ENCODE measurements at regions not wholly inside any gene's neighbourhood (a gene's known extent, or its start where the extent isn't known, plus 50 kb on each side); places are given as distances from the start of the nearest gene placed in this dataset.
"Not testable (repeated sequence)": the region's sequence is repeated elsewhere in the genome, so short reads cannot be mapped to it uniquely, and the experiment has no call there.

DNA sequence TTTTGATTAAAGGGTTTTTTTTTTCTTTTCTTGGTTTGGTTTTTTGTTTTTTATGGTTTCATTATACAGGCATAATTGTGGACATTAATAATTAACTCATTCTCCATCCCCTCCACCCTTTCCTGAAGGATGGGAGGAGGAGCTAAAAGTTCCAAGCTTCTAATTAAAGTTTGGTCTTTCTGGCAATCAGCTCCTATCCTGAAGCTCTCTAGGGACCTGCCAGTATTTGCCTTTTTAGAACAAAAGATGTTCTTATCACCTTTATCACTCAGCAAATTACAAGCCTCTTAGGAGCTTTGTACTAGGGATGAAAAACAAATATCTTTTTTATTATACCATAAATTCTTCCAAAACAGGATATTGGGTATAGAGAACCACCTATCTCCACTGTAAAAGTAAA is 589.8 kb downstream of the PDHA2 start:
- no peak overlapping the region for H3K4me3 ChIP-seq
- no peaks in the 10 kb centered on the region for H3K9me3 ChIP-seq
- H3K36me3 ChIP-seq (replicated peaks) = no peaks in the 10 kb centered on the region
- DNase-seq (ENCODE audit: low spot score in 2 of 2) = no peak
- no peaks in the 10 kb centered on the region for H3K27me3 ChIP-seq (ENCODE audit: low read depth)
- no peaks in the 10 kb centered on the region for H3K4me1 ChIP-seq
- in situ Hi-C loops (cut with MboI; ENCODE audit: low sequenced_read_pairs) = no loop called here

- DNase-seq (ENCODE audit: low spot score in 2 of 2) = no peak
- Histone ChIP-seq H3K4me3 (no peak overlapping the region), H3K36me3 (replicated peaks) (no peaks in the 10 kb centered on the region), H3K9me3 (no peaks in the 10 kb centered on the region), H3K4me1 (no peaks in the 10 kb centered on the region), H3K27me3 (ENCODE audit: low read depth) (no peaks in the 10 kb centered on the region)
- in situ Hi-C loops (cut with MboI; ENCODE audit: low sequenced_read_pairs) = no loop called here
Measured at GRCh38 chr4:96431094-96431493, 591.2 kb downstream of the PDHA2 start.

DNA sequence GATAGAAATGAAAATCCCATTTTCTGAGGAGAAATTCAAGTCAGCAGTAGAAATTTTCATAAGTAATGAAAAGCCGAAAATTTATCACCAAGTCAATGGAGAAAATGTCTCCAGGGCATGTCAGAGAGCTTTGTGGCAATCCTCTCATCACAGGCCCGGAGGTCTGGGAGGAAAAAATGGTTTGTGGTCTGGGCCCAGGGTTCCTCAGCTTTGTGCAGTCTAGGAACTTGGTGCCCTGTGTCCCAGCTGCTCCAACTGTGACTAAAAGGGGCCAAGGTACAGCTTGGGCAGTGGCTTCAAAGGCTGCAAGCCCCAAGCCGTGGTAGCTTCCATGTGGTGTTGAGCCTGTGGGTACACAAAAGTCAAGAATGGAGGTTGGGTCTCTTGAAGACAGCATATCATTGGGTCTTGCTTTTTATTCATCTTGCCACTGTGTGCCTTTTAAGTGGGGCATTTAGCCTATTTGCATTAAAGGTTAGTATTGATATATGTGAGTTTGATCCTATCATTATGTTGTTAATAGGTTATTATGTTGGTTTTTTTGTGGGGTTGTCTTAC is 608.5 kb downstream of the PDHA2 start:
- DNase-seq (ENCODE audit: low spot score in 2 of 2) = no peak
- Histone ChIP-seq H3K36me3 (replicated peaks) (no peaks in the 10 kb centered on the region), H3K9me3 (peaks cover 17% of the 10 kb centered on the region), H3K4me1 (no peaks in the 10 kb centered on the region), H3K27me3 (ENCODE audit: low read depth) (no peaks in the 10 kb centered on the region), H3K4me3 (no peak overlapping the region)
- in situ Hi-C loops (cut with MboI; ENCODE audit: low sequenced_read_pairs) = no loop called here

DNA sequence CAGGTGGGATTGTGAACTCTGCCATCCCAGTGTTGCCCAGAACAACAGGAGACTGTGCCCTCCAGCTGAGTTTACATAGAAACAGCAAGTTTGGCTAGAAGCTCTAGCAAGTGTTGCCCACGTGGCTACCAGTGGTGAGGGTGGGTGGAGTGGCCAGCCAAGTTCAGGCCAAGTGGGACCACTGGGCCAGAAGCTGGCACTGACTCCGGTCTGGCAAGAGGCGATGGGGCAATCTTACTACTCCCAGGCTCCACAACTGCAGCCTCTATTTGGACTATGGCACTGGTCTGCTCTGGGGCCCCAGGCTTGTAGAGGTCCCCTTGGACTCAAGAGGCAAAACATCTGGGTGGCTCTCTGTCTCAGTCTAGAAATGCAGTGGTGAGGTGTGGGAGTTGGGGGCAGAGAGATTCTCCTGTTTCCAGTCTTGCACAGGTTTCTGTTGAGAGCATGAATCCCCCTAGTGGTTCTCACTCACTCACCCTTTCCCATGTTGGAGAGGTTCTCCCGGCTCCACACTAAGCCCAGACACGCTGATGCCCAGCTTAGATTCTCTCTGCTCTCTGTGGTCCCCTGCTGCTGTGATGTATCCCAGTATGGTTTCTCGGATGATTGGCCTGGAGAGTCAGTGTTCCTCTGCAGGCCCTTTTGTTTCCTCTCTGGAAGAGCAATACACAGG is 615.3 kb downstream of the PDHA2 start:
- Histone ChIP-seq H3K36me3 (replicated peaks) (no peaks in the 10 kb centered on the region), H3K9me3 (no peaks in the 10 kb centered on the region; the same call in 1 of the 2 replicates), H3K4me3 (no peak overlapping the region), H3K27me3 (ENCODE audit: low read depth) (no peaks in the 10 kb centered on the region), H3K4me1 (no peaks in the 10 kb centered on the region)
- in situ Hi-C loops (cut with MboI; ENCODE audit: low sequenced_read_pairs) = no loop called here
- no peak for DNase-seq (ENCODE audit: low spot score in 2 of 2)

DNA sequence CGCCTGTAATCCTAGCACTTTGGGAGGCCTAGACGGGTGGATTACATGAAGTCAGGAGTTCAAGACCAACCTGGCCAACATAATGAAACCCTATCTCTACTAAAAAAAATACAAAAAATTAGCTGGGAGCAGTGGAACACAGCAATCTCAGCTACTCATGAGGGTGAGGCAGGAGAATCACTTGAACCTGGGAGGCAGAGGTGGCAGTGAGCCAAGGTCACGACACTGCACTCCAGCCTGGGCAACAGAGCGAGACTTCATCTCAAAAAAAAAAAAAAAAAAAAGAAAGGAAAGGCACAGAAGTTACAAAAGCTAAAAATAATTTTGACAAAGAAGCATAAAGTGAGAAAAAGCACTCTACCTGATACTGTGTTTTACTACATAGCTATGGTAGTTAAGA is 618.1 kb downstream of the PDHA2 start:
- H3K4me1 ChIP-seq; H3K4me3 ChIP-seq; H3K9me3 ChIP-seq; H3K27me3 ChIP-seq (ENCODE audit: low read depth); DNase-seq (ENCODE audit: low spot score in 2 of 2); in situ Hi-C loops (cut with MboI; ENCODE audit: low sequenced_read_pairs); H3K36me3 ChIP-seq (replicated peaks): not testable (repeated sequence)

DNA sequence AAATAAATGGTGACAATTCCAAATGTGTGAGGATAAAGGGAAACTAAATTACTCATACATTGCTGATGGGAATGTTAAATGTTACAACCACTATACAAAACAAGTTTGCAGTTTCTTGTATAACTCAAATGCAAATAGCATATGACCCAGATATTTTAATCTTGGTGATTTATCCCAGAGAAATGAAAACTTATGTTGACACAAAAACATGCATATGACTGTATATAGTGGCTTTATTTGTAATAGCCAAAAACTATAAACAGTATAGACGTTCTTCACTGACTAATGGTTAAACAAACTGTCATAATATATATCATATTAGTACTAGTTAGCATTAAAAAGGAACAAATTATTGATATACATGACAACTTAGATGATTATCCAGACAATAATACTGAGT is 619.2 kb downstream of the PDHA2 start:
- no peak for DNase-seq (ENCODE audit: low spot score in 2 of 2)
- H3K4me3 ChIP-seq = no peak overlapping the region
- in situ Hi-C loops (cut with MboI; ENCODE audit: low sequenced_read_pairs) = no loop called here
- H3K4me1 ChIP-seq = no peaks in the 10 kb centered on the region
- H3K27me3 ChIP-seq (ENCODE audit: low read depth) = no peaks in the 10 kb centered on the region
- no peaks in the 10 kb centered on the region for H3K36me3 ChIP-seq (replicated peaks)
- H3K9me3 ChIP-seq = no peaks in the 10 kb centered on the region

DNA sequence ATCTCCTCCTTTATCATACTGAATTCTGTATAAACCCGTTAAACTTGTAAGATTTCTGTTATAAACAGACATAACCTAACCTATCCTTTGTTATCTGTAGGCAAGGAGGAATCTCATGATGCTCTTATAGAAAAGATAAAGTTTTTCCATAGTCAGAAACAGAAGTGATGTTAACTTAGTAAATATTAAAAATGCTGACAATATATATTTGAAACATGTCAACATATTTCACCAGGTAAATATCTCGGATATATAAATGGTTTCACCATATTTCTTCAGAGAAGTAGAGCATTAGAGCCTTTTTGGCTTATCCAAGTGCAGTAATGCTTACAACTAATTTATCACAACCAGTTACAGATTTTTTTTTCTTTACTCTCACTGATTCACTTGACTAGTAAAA is 625.9 kb downstream of the PDHA2 start:
- H3K4me1 ChIP-seq = no peaks in the 10 kb centered on the region
- H3K4me3 ChIP-seq = no peak overlapping the region
- H3K36me3 ChIP-seq (replicated peaks) = no peaks in the 10 kb centered on the region
- H3K9me3 ChIP-seq = no peaks in the 10 kb centered on the region
- H3K27me3 ChIP-seq (ENCODE audit: low read depth) = no peaks in the 10 kb centered on the region
- DNase-seq (ENCODE audit: low spot score in 2 of 2) = no peak
- in situ Hi-C loops (cut with MboI; ENCODE audit: low sequenced_read_pairs) = no loop called here

- DNase-seq (ENCODE audit: low spot score in 2 of 2) = no peak
- Histone ChIP-seq H3K27me3 (ENCODE audit: low read depth) (no peaks in the 10 kb centered on the region), H3K4me1 (peaks cover 11% of the 10 kb centered on the region), H3K9me3 (no peaks in the 10 kb centered on the region), H3K4me3 (no peak overlapping the region), H3K36me3 (replicated peaks) (no peaks in the 10 kb centered on the region)
- in situ Hi-C loops (cut with MboI; ENCODE audit: low sequenced_read_pairs) = no loop called here
Measured at GRCh38 chr4:96471956-96472867, 632.3 kb downstream of the PDHA2 start.

DNA sequence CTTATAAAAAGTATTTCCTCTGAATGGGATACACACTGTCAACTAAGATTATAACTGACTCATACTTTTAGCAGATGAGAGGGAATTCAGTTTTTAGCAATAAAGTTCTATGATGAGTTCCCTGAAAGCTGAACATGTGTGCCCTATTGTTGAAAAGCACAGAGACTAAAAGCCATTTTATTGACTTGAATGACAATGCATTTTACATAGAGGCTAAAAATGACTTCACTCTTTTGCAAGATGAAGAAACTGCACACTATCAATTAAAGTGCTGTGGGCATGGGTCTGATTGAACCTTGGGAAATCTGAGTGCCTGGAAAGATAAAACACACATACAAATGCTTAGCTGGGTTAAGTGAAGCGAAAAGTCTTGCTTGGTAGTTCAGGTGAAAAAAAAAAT is 633.4 kb downstream of the PDHA2 start:
- Histone ChIP-seq H3K4me1 (peaks cover 11% of the 10 kb centered on the region), H3K9me3 (no peaks in the 10 kb centered on the region), H3K27me3 (ENCODE audit: low read depth) (no peaks in the 10 kb centered on the region), H3K4me3 (no peak overlapping the region), H3K36me3 (replicated peaks) (no peaks in the 10 kb centered on the region)
- peak; percentile 17 to 70 for DNase-seq (ENCODE audit: low spot score in 2 of 2)
- in situ Hi-C loops (cut with MboI; ENCODE audit: low sequenced_read_pairs) = no loop called here

DNA sequence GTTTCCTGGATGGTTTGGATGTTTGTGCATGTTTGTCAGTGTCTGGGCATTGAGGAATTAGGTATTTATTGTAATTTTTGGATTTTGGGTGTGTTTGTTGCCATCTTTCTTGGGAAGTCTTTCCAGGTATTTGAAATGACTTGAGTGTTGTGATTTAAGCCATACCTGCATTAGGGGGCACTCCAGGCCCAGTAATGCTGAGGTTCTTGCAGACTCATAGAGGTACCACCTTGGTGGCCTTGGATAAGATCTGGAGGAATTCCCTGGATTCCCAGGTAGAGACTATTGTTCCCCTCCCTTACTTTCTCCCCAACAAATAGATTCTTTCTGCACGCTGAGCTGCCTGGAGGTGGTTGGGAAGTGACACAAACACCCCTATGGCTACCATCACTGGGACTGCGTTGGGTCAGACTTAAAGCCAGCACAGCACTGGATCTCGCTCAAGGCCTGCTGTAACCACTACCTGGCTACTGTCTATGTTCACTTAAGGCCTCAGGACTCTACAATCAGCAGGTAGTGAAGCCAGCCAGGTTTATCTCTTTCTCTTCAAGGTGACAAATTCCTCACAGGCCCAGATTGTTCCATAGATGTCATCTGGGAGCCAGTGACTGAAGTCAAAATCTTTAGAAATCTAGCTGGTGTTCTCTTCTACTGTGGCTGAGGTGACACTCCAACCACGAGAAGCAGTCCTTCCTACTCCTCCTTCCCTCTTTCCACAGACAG is 643.6 kb downstream of the PDHA2 start:
- Histone ChIP-seq H3K4me1 (no peaks in the 10 kb centered on the region), H3K36me3 (replicated peaks) (no peaks in the 10 kb centered on the region), H3K9me3 (no peaks in the 10 kb centered on the region), H3K4me3 (no peak overlapping the region), H3K27me3 (ENCODE audit: low read depth) (no peaks in the 10 kb centered on the region)
- in situ Hi-C loops (cut with MboI; ENCODE audit: low sequenced_read_pairs) = no loop called here
- no peak for DNase-seq (ENCODE audit: low spot score in 2 of 2)

DNA sequence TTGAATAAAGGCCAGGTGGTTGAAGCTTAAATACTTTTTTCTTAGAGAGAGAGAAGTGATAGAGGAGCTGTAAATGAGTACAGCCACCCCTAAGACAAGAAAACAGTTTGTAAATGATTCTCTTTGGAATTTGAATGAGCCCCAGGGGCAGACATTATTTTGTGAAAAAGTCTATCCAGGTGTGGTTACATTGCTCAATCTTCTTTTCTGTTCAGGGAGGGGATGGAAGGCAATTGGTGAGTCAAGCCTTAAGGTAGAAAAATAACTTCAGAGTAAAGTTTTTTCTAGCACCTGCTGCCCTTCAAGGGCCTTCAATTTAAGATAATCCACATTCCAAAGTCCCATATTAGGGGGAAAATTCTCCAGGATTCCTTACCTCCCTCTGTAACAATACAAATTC is 646.7 kb downstream of the PDHA2 start:
- H3K36me3 ChIP-seq (replicated peaks) = no peaks in the 10 kb centered on the region
- no peaks in the 10 kb centered on the region for H3K4me1 ChIP-seq
- H3K4me3 ChIP-seq = no peak overlapping the region
- no peaks in the 10 kb centered on the region for H3K27me3 ChIP-seq (ENCODE audit: low read depth)
- DNase-seq (ENCODE audit: low spot score in 2 of 2) = no peak
- H3K9me3 ChIP-seq = no peaks in the 10 kb centered on the region
- in situ Hi-C loops (cut with MboI; ENCODE audit: low sequenced_read_pairs) = no loop called here

GRCh38 chr4:96497621-96498020 is 657.7 kb downstream of the PDHA2 start:
- no peaks in the 10 kb centered on the region for H3K36me3 ChIP-seq (replicated peaks)
- in situ Hi-C loops (cut with MboI; ENCODE audit: low sequenced_read_pairs) = no loop called here

DNA sequence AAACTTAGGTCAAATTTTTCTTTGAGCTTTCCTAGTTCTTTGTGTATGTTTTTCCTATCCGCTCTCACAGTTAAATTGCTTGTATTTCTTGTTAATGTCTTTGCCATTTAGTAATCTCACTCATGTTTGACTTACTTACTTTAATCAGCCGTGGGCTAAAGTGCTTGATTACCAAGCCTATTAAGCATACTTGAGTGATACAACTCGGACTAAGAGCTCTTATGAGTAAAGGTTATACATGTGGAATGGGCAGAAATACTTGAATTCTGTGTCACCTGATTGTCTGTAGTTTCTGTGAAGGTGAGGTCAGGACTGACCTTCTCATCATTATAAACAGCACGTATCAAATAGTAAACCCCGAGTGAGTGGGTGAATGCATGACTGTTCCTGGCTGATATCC is 664.5 kb downstream of the PDHA2 start:
- in situ Hi-C loops (cut with MboI; ENCODE audit: low sequenced_read_pairs) = no loop called here
- H3K9me3 ChIP-seq = no peaks in the 10 kb centered on the region
- no peak for DNase-seq (ENCODE audit: low spot score in 2 of 2)
- no peaks in the 10 kb centered on the region for H3K36me3 ChIP-seq (replicated peaks)
- no peaks in the 10 kb centered on the region for H3K27me3 ChIP-seq (ENCODE audit: low read depth)
- no peaks in the 10 kb centered on the region for H3K4me1 ChIP-seq
- no peak overlapping the region for H3K4me3 ChIP-seq

More at GRCh38 chr4:96497621-96498020, 657.7 kb downstream of the PDHA2 start:
- no peaks in the 10 kb centered on the region for H3K27me3 ChIP-seq (ENCODE audit: low read depth)
- H3K4me3 ChIP-seq = no peak overlapping the region
- H3K9me3 ChIP-seq = no peaks in the 10 kb centered on the region
- H3K4me1 ChIP-seq = peaks cover 3% of the 10 kb centered on the region
- DNase-seq (ENCODE audit: low spot score in 2 of 2) = peak in 1 of 2 experiments; percentile 34

Data from HAP-1 (cell line).